ENCODE measurements at regions not wholly inside any gene's neighbourhood (a gene's known extent, or its start where the extent isn't known, plus 50 kb on each side); places are given as distances from the start of the nearest gene placed in this dataset.
"Not testable (repeated sequence)": the region's sequence is repeated elsewhere in the genome, so short reads cannot be mapped to it uniquely, and the experiment has no call there.

DNA sequence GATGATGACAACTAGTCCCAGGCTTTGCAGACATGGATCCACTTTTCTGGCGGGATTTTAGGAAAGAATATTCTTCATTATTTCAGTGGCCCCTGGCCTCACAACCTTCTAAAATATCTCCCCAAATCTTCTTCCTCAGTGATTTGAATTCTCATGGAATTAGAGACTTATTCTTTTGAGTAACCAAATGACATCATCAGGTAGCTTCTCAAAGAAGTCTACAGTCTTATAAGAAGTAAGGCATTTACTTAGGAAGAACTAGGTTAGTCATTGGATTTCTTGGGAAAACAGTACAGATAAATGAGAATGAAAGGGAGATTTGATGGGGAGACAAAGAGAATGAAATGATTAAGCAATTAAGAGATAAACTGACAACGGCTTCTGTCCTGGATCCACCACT, 201.1 kb upstream of the PROX1 start:
- peaks cover 0 to 9% (median 0%) of the 10 kb centered on the region in 4 donors for H3K27me3 ChIP-seq
- no peaks in the 10 kb centered on the region for H3K9me3 ChIP-seq
- intact Hi-C loops (cut with DNase I) = no loop called here
- H3K27ac ChIP-seq (replicated peaks in 1 of 4) = no peak overlapping the region
- H3K36me3 ChIP-seq = no peaks in the 10 kb centered on the region
- 80% methylated on average over 2 of the region's 2 CpGs for WGBS
- no peak overlapping the region for H3K4me3 ChIP-seq
- TF ChIP-seq EP300 (IDR thresholded peaks at IDR 0.05) (no peak), POLR2AphosphoS5 (IDR thresholded peaks at IDR 0.05) (no peak), POLR2A (IDR thresholded peaks at IDR 0.05; ENCODE audit: low read depth) (no peak)
- TF ChIP-seq, protein P1, sequence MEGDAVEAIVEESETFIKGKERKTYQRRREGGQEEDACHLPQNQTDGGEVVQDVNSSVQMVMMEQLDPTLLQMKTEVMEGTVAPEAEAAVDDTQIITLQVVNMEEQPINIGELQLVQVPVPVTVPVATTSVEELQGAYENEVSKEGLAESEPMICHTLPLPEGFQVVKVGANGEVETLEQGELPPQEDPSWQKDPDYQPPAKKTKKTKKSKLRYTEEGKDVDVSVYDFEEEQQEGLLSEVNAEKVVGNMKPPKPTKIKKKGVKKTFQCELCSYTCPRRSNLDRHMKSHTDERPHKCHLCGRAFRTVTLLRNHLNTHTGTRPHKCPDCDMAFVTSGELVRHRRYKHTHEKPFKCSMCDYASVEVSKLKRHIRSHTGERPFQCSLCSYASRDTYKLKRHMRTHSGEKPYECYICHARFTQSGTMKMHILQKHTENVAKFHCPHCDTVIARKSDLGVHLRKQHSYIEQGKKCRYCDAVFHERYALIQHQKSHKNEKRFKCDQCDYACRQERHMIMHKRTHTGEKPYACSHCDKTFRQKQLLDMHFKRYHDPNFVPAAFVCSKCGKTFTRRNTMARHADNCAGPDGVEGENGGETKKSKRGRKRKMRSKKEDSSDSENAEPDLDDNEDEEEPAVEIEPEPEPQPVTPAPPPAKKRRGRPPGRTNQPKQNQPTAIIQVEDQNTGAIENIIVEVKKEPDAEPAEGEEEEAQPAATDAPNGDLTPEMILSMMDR (IDR thresholded peaks at IDR 0.05) = no peak
- DNase-seq (ENCODE audit: extremely low spot score) = no peak
- H3K4me1 ChIP-seq = no peaks in the 10 kb centered on the region

DNA sequence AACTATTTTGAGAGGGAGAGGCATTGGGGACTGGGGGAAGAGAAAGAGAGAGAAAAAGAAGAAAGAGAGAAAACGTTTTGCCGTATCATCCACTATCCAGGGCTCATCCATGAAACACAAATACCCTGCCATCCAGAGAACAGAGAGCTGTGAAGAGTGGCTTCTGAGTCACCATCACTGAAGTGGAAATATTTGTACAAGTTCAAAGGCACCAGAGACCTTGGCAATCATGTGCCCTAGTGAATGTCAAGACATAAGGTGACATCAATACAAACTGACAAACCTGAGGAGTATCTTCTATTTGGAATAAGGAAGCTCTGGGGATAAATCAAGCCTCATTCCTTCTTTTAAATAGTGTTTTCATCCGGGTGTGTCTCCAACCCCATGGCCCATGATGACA, 197.2 kb upstream of the PROX1 start:
- TF ChIP-seq EP300 (IDR thresholded peaks at IDR 0.05) (no peak), POLR2A (IDR thresholded peaks at IDR 0.05; ENCODE audit: low read depth) (no peak), POLR2AphosphoS5 (IDR thresholded peaks at IDR 0.05) (no peak)
- TF ChIP-seq, protein P1 (IDR thresholded peaks at IDR 0.05) = no peak
- no peaks in the 10 kb centered on the region for H3K9me3 ChIP-seq
- H3K27me3 ChIP-seq = no peaks in the 10 kb centered on the region
- DNase-seq (ENCODE audit: extremely low spot score) = no peak
- no peaks in the 10 kb centered on the region for H3K4me1 ChIP-seq
- no peak overlapping the region for H3K4me3 ChIP-seq
- no peaks in the 10 kb centered on the region for H3K36me3 ChIP-seq
- 72% methylated on average over 3 of the region's 3 CpGs for WGBS
- no peak overlapping the region for H3K27ac ChIP-seq (replicated peaks in 1 of 4)
- intact Hi-C loops (cut with DNase I) = no loop called here

DNA sequence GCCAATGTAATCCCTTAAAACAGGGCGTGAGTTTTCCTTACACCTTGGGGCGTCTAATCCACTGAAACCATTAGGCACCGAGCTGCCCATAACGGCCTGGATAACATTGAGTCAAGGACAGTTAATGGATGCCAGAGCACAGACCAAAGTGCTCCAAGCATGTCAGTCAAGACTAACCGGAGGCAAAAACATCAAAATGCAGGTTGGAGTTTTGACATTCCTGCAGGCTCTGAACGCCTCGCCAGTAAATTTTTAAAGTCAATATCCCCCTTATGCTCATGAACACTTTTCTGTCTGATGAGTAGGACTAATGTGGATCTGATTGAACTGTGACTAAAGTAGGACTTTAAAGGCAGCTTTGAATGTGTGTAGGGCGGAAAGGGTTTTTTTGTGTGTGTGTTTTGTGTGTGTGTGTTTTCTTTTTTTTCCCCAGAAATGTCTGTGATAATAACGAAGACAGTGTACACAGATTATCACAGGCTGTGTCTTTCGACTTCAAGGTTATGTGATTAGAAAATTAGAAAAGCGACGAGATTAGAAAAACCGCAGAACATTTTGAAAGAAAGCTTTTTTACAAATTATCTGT, 194.2 kb upstream of the PROX1 start:
- TF ChIP-seq POLR2AphosphoS5 (IDR thresholded peaks at IDR 0.05) (no peak), EP300 (IDR thresholded peaks at IDR 0.05) (no peak), POLR2A (IDR thresholded peaks at IDR 0.05; ENCODE audit: low read depth) (no peak)
- TF ChIP-seq, protein P1 (IDR thresholded peaks at IDR 0.05) = no peak
- DNase-seq (ENCODE audit: extremely low spot score) = no peak
- no peaks in the 10 kb centered on the region for H3K27me3 ChIP-seq
- H3K4me3 ChIP-seq = no peak overlapping the region
- no peaks in the 10 kb centered on the region for H3K36me3 ChIP-seq
- intact Hi-C loops (cut with DNase I) = no loop called here
- no peak overlapping the region for H3K27ac ChIP-seq (replicated peaks in 1 of 4)
- no peaks in the 10 kb centered on the region for H3K9me3 ChIP-seq
- no peaks in the 10 kb centered on the region for H3K4me1 ChIP-seq
- WGBS = 82% methylated on average over 13 of the region's 13 CpGs

DNA sequence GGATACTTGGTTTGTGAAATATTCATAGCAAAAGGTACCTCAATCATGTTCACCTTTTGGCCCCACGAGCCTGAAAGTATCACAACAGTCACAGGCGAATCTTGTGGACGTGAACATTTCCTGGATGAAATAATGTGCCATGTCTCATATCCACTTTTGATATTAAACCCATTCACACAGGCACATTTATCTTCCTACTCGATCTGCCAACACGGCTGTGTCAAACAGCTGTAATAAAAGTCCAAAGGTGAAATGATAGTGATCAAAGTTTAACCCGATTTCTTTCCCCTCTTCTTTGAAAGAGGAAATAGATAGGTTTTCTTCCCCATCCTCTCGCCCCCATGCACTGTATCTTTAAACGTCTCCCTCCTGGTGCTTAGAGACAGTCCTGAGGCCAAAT, 191.2 kb upstream of the PROX1 start:
- Histone ChIP-seq H3K4me1 (no peaks in the 10 kb centered on the region), H3K4me3 (no peak overlapping the region), H3K36me3 (no peaks in the 10 kb centered on the region), H3K9me3 (no peaks in the 10 kb centered on the region), H3K27ac (replicated peaks in 1 of 4) (no peak overlapping the region), H3K27me3 (no peaks in the 10 kb centered on the region)
- no peak for TF ChIP-seq POLR2AphosphoS5 (IDR thresholded peaks at IDR 0.05)
- TF ChIP-seq, protein P1 (IDR thresholded peaks at IDR 0.05) = no peak
- no peak for TF ChIP-seq POLR2A (IDR thresholded peaks at IDR 0.05; ENCODE audit: low read depth)
- no peak for TF ChIP-seq EP300 (IDR thresholded peaks at IDR 0.05)
- 76% methylated on average over 8 of the region's 8 CpGs for WGBS
- intact Hi-C loops (cut with DNase I) = no loop called here
- no peak for DNase-seq (ENCODE audit: extremely low spot score)

DNA sequence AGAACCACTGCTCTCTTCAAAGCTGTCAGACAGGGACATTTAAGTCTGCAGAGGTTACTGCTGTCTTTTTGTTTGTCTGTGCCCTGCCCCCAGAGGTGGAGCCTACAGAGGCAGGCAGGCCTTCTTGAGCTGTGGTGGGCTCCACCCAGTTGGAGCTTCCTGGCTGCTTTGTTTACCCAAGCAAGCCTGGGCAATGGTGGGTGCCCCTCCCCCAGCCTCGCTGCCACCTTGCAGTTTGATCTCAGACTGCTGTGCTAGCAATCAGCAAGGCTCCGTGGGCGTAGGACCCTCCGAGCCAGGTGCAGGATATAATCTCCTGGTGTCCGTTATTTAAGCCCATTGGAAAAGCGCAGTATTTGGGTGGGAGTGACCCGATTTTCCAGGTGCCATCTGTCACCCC, 179.5 kb upstream of the PROX1 start:
- H3K4me3 ChIP-seq; DNase-seq (ENCODE audit: extremely low spot score); intact Hi-C loops (cut with DNase I); H3K36me3 ChIP-seq; H3K27me3 ChIP-seq; H3K27ac ChIP-seq (replicated peaks in 1 of 4); H3K4me1 ChIP-seq: not testable (repeated sequence)
- whole genome bisulfite sequencing = 100% methylated on average over 4 of the region's 7 CpGs
- H3K9me3 ChIP-seq = peaks cover 0 to 15% (median 0%) of the 10 kb centered on the region in 4 donors
